SH-SY5Y (cell line): ENCODE measurements at regions not wholly inside any gene's neighbourhood (a gene's known extent, or its start where the extent isn't known, plus 50 kb on each side); places are given as distances from the start of the nearest gene placed in this dataset.

Experiments used
- GATA2 ChIP-seq: IDR thresholded peaks from 2 replicates; pipeline ENCODE4 v1.6.1; 2011; ENCODE audit warnings: mild to moderate bottlenecking, low read depth, low read length
- GATA3 ChIP-seq: IDR thresholded peaks from 2 replicates; pipeline ENCODE4 v1.6.1; 2011; ENCODE audit warnings: low read depth, mild to moderate bottlenecking, low read length, moderate library complexity

GRCh38 chr4:181536811-181537434, 706.3 kb upstream of the TENM3 start:
- no peak for TF ChIP-seq GATA2
- no peak for TF ChIP-seq GATA3

- TF ChIP-seq GATA2 = no peak
- no peak for TF ChIP-seq GATA3
These were observed 704.8 kb upstream of the TENM3 start for GRCh38 chr4:181538431-181538830.

DNA sequence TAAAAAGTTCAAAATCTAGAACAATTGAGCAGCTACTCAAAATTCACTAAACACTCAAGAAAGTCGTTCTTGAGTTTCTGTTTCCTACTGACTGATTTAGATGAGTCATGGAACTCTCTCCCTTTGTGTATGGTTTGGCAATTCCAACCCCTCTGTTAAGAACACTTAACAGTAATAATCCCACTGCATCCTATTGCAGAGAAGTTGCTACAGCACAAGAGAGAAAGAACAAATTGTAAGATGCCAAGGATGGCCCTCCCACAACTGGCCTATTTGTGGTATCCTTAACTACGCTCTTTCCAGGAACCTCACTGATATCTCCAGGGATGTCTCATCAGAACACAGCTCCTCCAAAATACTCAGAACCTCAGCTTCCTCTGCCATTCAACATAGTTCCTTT, 701.8 kb upstream of the TENM3 start:
- TF ChIP-seq GATA3 = no peak
- no peak for TF ChIP-seq GATA2

DNA sequence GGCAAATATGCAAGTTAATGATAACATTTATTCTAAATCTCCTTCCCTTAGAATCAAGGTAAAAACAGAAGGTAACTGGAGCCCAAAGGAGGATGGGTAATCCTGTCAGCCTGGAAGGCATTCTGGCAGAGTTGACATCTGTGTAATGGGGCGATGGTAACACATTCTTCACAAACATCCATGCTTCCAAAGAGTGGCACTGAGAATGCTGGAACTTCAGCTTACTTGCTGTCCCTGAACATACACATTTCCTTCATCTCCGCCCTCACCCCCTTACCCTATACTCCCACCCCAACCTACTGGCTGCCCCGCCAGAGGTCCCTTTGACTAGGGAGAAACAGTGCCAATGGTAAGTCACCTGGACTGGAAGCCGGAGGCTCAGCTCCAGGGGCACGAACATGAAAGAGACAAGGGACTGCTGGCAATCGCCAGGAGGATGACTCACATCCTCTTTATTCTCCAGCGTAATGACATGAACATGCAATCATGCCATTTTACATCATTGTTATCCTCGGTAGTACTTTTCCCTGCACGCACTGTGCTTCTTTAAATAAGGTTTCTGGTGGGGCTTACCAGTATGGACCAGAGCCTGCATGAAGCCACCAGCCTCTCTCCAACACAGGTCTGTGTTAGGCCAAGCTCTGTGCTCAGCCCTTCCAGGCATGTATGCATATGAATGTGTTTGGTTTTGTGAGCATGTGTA, 694.2 kb upstream of the TENM3 start:
- TF ChIP-seq GATA3 = no peak
- TF ChIP-seq GATA2 = no peak

GRCh38 chr4:181549576-181550188, 693.5 kb upstream of the TENM3 start:
- no peak for TF ChIP-seq GATA2

- TF ChIP-seq GATA3 (no peak), GATA2 (no peak)
These were observed 692.8 kb upstream of the TENM3 start for GRCh38 chr4:181550381-181550780.

GRCh38 chr4:181559637-181560036, 683.6 kb upstream of the TENM3 start:
- TF ChIP-seq GATA2 = no peak
- TF ChIP-seq GATA3 = no peak

DNA sequence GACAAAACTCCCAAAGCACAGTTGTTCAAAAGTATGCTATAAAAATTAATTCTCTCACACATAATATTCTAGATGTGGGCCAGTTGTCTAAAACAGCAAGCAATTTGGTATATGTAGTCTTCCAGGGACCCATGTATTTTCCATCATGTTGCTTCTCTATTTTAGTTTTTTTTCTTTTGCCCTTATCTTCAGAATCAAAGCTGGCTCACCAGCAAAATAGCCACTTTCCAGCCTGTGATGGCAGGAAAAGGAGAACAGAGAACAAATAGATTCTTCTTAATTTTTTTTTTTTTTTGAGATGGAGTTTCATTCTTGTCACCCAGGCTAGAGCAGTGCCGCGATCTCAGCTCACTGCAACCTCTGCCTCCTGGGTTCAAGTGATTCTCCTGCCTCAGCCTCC, 680.8 kb upstream of the TENM3 start:
- peak; percentile 57; the same call in 1 of the 2 replicates for TF ChIP-seq GATA3
- peak; percentile 77 for TF ChIP-seq GATA2

DNA sequence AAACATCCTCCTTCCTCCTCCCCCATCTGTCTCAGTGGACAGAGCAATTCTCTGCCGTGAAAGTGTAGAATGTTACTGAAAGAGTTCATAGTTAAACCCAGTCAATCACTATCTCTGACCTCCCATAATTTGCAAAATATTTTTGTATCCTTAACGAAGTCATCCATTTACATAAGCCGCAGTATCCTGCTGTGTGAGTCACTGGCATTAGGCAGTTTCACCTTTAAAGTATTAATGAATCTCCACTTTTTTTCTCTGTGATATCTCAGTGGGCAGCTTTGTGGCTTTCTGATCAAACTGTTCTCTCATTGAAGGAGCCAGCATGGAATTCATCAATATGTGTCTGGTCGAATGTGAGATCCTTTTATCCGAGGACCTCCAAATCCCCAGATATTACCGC, 678.6 kb upstream of the TENM3 start:
- TF ChIP-seq GATA3 = no peak
- TF ChIP-seq GATA2 = no peak

DNA sequence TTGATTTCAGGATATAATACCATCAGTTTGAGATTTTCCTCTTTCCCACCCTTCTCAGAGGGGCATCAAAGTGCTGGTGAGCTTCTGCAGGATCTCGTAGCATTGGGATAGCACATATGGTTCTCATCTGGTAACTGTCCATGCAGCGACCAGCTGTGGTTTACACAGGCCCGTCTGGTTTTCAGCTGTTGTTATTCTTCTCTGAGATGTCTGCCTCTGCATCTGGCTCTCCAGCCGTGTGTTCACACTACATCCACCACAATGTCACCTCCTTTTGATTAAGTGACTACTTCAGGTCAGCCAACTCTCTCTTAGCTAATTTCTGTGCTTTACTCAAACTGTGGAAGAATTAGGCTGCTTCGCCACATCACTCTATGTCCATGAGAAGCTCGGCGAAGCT, 676.7 kb upstream of the TENM3 start:
- no peak for TF ChIP-seq GATA2
- TF ChIP-seq GATA3 = no peak

DNA sequence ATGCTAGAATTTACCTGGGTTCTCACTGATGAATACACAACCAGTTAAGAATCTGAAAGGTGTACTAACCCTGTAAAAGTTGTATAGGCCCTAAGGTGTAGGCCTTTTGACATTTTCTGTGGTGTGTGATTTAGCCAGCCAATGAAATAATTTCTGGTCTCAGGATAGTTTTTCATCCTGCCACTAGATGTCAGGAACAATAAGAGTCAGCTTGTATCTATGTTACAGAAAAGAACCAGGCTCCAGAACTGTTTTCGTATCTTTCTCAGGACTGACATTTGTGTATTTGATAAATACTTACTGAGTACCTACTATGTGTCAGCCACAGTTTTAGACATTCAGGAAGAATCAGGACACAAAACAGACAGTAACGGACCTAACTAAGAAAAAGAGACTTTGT, 673.6 kb upstream of the TENM3 start:
- TF ChIP-seq GATA3 = no peak
- no peak for TF ChIP-seq GATA2

DNA sequence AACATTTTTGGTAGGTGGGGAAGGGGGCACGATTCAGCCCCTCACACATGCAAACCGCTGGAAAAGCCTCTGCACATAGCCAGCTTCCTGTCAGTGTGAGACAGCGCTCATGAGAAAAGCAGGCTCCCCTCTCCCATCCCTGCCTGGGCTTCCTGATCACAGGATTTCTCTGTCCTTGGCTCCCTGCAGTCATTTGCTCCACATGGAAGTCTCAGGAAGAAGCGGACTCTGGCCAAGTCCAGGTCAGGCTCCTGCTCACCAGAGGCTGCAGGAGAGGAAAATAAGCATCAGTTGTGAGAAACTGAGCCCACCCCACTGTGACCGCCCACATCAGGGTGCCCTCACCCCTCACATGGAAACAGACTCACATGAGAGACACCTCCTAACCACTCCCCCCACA, 664.3 kb upstream of the TENM3 start:
- no peak for TF ChIP-seq GATA3
- no peak for TF ChIP-seq GATA2

DNA sequence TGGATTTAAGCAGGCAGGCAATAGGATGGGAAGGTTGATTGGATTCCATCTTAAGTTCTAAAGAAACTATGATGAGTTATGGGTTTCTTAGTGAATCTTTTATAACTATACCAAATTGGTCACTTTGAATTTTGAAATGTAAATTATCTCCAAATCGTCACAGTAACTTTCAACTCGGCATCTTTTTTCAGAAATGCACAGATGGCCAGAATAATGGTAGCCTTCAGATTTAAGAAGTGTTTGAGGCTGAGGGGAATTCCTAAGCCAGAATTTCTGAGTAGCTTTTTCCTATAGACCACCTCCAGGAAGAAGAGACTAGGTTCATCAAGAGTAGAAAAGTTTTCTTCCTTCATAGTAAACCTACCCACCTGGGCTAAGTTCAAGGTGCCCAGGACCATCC, 663.7 kb upstream of the TENM3 start:
- TF ChIP-seq GATA3 = no peak

DNA sequence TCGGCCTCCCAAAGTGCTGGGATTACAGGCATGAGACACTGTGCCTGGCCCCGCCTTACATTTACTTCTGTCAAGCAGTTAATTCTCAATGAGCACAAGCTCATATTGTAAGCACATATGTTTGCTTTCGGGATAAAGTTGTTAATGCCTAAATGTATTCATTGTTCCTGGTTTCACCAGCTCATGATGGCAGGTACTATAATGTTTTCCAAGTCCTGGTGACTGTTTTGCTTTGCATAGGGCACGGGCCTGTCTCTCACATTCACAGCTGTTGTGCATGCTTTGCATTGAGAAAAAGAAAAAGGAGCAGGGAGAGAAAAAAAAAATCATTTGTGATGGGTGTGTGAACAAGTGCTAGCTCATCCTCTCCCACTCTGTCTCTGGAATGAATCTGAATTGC, 661.2 kb upstream of the TENM3 start:
- TF ChIP-seq GATA3 = no peak
- TF ChIP-seq GATA2 = no peak

DNA sequence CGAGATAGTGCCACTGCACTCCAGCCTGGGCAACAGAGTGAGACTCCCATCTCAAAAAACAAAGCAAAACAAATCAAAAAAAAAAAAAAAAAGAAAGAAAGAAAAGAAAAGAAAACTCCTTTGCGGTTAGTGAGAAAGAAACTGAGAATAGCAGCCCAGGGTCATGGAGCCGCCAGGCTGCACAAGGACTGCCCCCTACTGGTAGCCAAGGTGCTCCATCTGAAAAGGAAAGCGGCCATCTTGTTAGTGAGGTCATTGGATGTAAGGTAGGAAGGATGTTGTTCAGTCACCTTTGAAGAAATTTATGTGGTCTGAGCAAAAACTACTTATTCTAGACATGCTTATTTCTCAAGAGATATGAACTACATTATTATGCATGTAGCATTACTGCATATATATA, 660.6 kb upstream of the TENM3 start:
- TF ChIP-seq GATA2 (no peak), GATA3 (no peak)

- TF ChIP-seq GATA3 (no peak), GATA2 (no peak)
These were observed 654.4 kb upstream of the TENM3 start for GRCh38 chr4:181588733-181589302.
